ENCODE measurements at regions not wholly inside any gene's neighbourhood (a gene's known extent, or its start where the extent isn't known, plus 50 kb on each side); places are given as distances from the start of the nearest gene placed in this dataset.

- no peaks in the 10 kb centered on the region for H3K27me3 ChIP-seq
- TF ChIP-seq CTCF (IDR thresholded peaks at IDR 0.05): no peak
- TF ChIP-seq POLR2A (IDR thresholded peaks at IDR 0.05): no peak
- DNase-seq (peak; percentile 67 to 73 (median 70)), ATAC-seq (peak; percentile 72 to 84 (median 76))
- H3K27ac ChIP-seq: peak overlapping the region in 11 of 12 donors; percentile 23 to 76 (median 65)
- peaks cover 0 to 31% (median 14%) of the 10 kb centered on the region in 12 donors for H3K4me1 ChIP-seq
- whole genome bisulfite sequencing, 4 donors: 56 to 71% (median 65%) methylated on average over 6 of the region's 6 CpGs
- no peaks in the 10 kb centered on the region for H3K36me3 ChIP-seq
- no peak overlapping the region for H3K4me3 ChIP-seq
- no peaks in the 10 kb centered on the region for H3K9me3 ChIP-seq
- intact Hi-C loops (cut with DNase I): loop anchor here in 3 of 10 donors (5.0 to 10.0 kb wide), 3 partner anchors 75 to 185 kb away; partner anchors contain the start of gene EGLN3 (in 2 of the 3)
Measured at GRCh38 chr14:34029921-34030334, 79.1 kb upstream of the EGLN3 start.

GRCh38 chr14:34027990-34028495 is 77.2 kb upstream of the EGLN3 start:
- H3K4me3 ChIP-seq: no peak overlapping the region
- TF ChIP-seq CTCF (IDR thresholded peaks at IDR 0.05) (no peak), POLR2A (IDR thresholded peaks at IDR 0.05) (no peak)
- intact Hi-C loops (cut with DNase I): no loop called here
- no peak for ATAC-seq
- no peak overlapping the region for H3K27ac ChIP-seq
- no peaks in the 10 kb centered on the region for H3K9me3 ChIP-seq
- no peak for DNase-seq
- H3K4me1 ChIP-seq: peaks cover 0 to 28% (median 9%) of the 10 kb centered on the region in 12 donors
- 85 to 94% (median 89%) methylated on average over 6 of the region's 6 CpGs for WGBS, 4 donors
- no peaks in the 10 kb centered on the region for H3K36me3 ChIP-seq
- H3K27me3 ChIP-seq: no peaks in the 10 kb centered on the region

GRCh38 chr14:34027130-34027989 is 76.5 kb upstream of the EGLN3 start:
- Histone ChIP-seq H3K4me1 (peaks cover 0 to 28% (median 9%) of the 10 kb centered on the region in 12 donors), H3K36me3 (no peaks in the 10 kb centered on the region), H3K9me3 (no peaks in the 10 kb centered on the region), H3K4me3 (no peak overlapping the region), H3K27ac (no peak overlapping the region), H3K27me3 (no peaks in the 10 kb centered on the region)
- DNase-seq (no peak), ATAC-seq (no peak)
- no peak for TF ChIP-seq POLR2A (IDR thresholded peaks at IDR 0.05)
- TF ChIP-seq CTCF (IDR thresholded peaks at IDR 0.05): no peak
- 68 to 75% (median 71%) methylated on average over 3 of the region's 3 CpGs for WGBS, 4 donors
- intact Hi-C loops (cut with DNase I): no loop called here

- no peak for DNase-seq
- no peak overlapping the region for H3K27ac ChIP-seq
- H3K27me3 ChIP-seq: no peaks in the 10 kb centered on the region
- WGBS, 4 donors: 94 to 97% (median 96%) methylated on average over 4 of the region's 4 CpGs
- no peak for ATAC-seq
- intact Hi-C loops (cut with DNase I): no loop called here
- H3K4me1 ChIP-seq: peaks cover 0 to 14% (median 0%) of the 10 kb centered on the region in 12 donors
- H3K4me3 ChIP-seq: no peak overlapping the region
- TF ChIP-seq CTCF (IDR thresholded peaks at IDR 0.05) (no peak), POLR2A (IDR thresholded peaks at IDR 0.05) (no peak)
- H3K36me3 ChIP-seq: no peaks in the 10 kb centered on the region
- H3K9me3 ChIP-seq: no peaks in the 10 kb centered on the region
Measured at GRCh38 chr14:34025325-34026017, 74.6 kb upstream of the EGLN3 start.

All from heart left ventricle (tissue), 16 donors.